H1 (cell line): ENCODE measurements at regions not wholly inside any gene's neighbourhood (a gene's known extent, or its start where the extent isn't known, plus 50 kb on each side); places are given as distances from the start of the nearest gene placed in this dataset.

Experiments
- CTCF ChIA-PET: fragments of 300-600 bp; sonication (Branson Sonifier 250); formaldehyde crosslinking; loops from one replicate; lab custom pipeline; 2021; ENCODE audit not compliant: partially characterized antibody; lab: Charles Lee
- POLR2A ChIA-PET: fragments of 300-600 bp; sonication (Branson Sonifier 250); formaldehyde crosslinking; loops from one replicate; lab custom pipeline; 2021; ENCODE audit warnings: inconsistent platforms; ENCODE audit not compliant: partially characterized antibody; lab: Charles Lee
- DNase-seq, 2 experiments: peaks; one replicate each; pipeline versions ENCODE4 v3.0.0 to v3.0.0-alpha.2; 2010 to 2022; ENCODE audit warnings: low spot score in 2 of 2, low read depth in 1 of 2, mixed read lengths in 1 of 2
- FAIRE-seq: peaks from 2 replicates; lab custom pipeline; 2011; peaks lifted over from hg19 to GRCh38; lab: Jason Lieb, UNC
- H2AFZ ChIP-seq: 2 replicates; pipeline ENCODE4 v1.8.1; 2012; ENCODE audit warnings: low read length, inconsistent platforms
- H2AK5ac ChIP-seq: 2 replicates; pipeline ENCODE4 v1.6.1; 2013; ENCODE audit warnings: low read depth, low read length
- H2BK120ac ChIP-seq: replicated peaks from 2 replicates; pipeline ENCODE3; 2013; ENCODE audit warnings: low read depth, low read length, inconsistent platforms
- H2BK12ac ChIP-seq: 2 replicates; pipeline ENCODE4 v1.6.1; 2013; ENCODE audit warnings: low read depth, low read length
- H2BK15ac ChIP-seq: 2 replicates; pipeline ENCODE4 v1.6.1; 2013; ENCODE audit warnings: low read length
- H2BK20ac ChIP-seq: 2 replicates; pipeline ENCODE4 v1.6.1; 2013; ENCODE audit warnings: low read length
- H2BK5ac ChIP-seq: 2 replicates; pipeline ENCODE4 v1.6.1; 2013; ENCODE audit warnings: low read depth, low read length
- H3K14ac ChIP-seq: 2 replicates; pipeline ENCODE4 v1.6.1; 2013; ENCODE audit warnings: inconsistent platforms; ENCODE audit not compliant: insufficient read length
- H3K18ac ChIP-seq: 2 replicates; pipeline ENCODE4 v1.6.1; 2013; ENCODE audit warnings: low read length; ENCODE audit errors: extremely low read depth
- H3K23ac ChIP-seq: 2 replicates; pipeline ENCODE4 v1.6.1; 2013; ENCODE audit warnings: inconsistent platforms; ENCODE audit not compliant: insufficient read length
- H3K23me2 ChIP-seq: 2 replicates; pipeline ENCODE4 v1.6.1; 2013; ENCODE audit warnings: low read depth, low read length
- H3K27ac ChIP-seq: 2 replicates; pipeline ENCODE4 v1.6.1; 2011; ENCODE audit warnings: low read depth, low read length, inconsistent platforms
- H3K27me3 ChIP-seq, 4 experiments: replicated peaks in 1 of 4; 1 replicate in 1 of 4; 2 replicates in 3 of 4; pipeline versions ENCODE4 v1.6.1 to v1.8.1; 2011 to 2013; ENCODE audit warnings: low read length in 3 of 4, mild to moderate bottlenecking in 3 of 4, inconsistent platforms in 2 of 4, mixed read lengths in 2 of 4, moderate library complexity in 1 of 4; ENCODE audit not compliant: control insufficient read depth in 3 of 4, insufficient read depth in 3 of 4; ENCODE audit errors: extremely low read depth in 1 of 4
- H3K36me3 ChIP-seq, 4 experiments: 2 replicates each; pipeline versions ENCODE4 v1.6.1 to v1.8.1; 2011 to 2013; ENCODE audit warnings: mild to moderate bottlenecking in 4 of 4, low read length in 3 of 4, moderate library complexity in 2 of 4, control low read depth in 1 of 4, inconsistent platforms in 1 of 4; ENCODE audit not compliant: insufficient read depth in 4 of 4, control insufficient read depth in 2 of 4
- H3K4ac ChIP-seq: replicated peaks from 2 replicates; pipeline ENCODE3; 2013; ENCODE audit warnings: low read length, low read depth, mixed read lengths, inconsistent platforms; ENCODE audit not compliant: insufficient read length
- H3K4me1 ChIP-seq, 4 experiments: replicated peaks in 1 of 4; 1 replicate in 1 of 4; 2 replicates in 3 of 4; pipeline versions ENCODE4 v1.6.1 to v1.8.1; 2011 to 2013; ENCODE audit warnings: low read length in 3 of 4, inconsistent platforms in 2 of 4, mixed read lengths in 1 of 4; ENCODE audit not compliant: insufficient read depth in 4 of 4, control insufficient read depth in 3 of 4
- H3K4me2 ChIP-seq, 2 experiments: 2 replicates each; pipeline versions ENCODE4 v1.6.1 to v1.8.1; 2011 to 2013; ENCODE audit warnings: low read depth in 2 of 2, low read length in 2 of 2, control low read depth in 1 of 2, inconsistent platforms in 1 of 2, mild to moderate bottlenecking in 1 of 2; ENCODE audit not compliant: insufficient read depth in 1 of 2
- H3K4me3 ChIP-seq, 4 experiments: fragments of 200-600, 300-600 bp in 1 of 4; sonication (generic), shearing (Covaris generic), sonication (Bioruptor Twin) in 1 of 4; 2 replicates each; pipeline versions ENCODE4 v1.5.1 to v1.8.1; 2011 to 2016; ENCODE audit warnings: low read length in 4 of 4, low read depth in 3 of 4, control low read depth in 2 of 4, inconsistent platforms in 2 of 4, mild to moderate bottlenecking in 2 of 4, mixed read lengths in 1 of 4, moderate library complexity in 1 of 4; ENCODE audit not compliant: insufficient read depth in 2 of 4; ENCODE audit errors: extremely low read depth in 1 of 4
- H3K56ac ChIP-seq: replicated peaks from 2 replicates; pipeline ENCODE3; 2013; ENCODE audit warnings: low read depth, mild to moderate bottlenecking, mixed read lengths, low read length, inconsistent platforms; ENCODE audit not compliant: insufficient read length
- H3K79me1 ChIP-seq: 2 replicates; pipeline ENCODE4 v1.6.1; 2013; ENCODE audit warnings: low read depth, low read length, control low read depth
- H3K79me2 ChIP-seq, 2 experiments: 2 replicates each; pipeline versions ENCODE4 v1.6.1 to v1.8.1; 2012 to 2013; ENCODE audit warnings: low read length in 2 of 2, mild to moderate bottlenecking in 2 of 2, inconsistent platforms in 1 of 2; ENCODE audit not compliant: insufficient read depth in 2 of 2, control insufficient read depth in 1 of 2
- H3K9ac ChIP-seq, 4 experiments: replicated peaks in 1 of 4; 1 replicate in 1 of 4; 2 replicates in 3 of 4; pipeline versions ENCODE4 v1.6.1 to v1.8.1; 2011 to 2013; ENCODE audit warnings: low read depth in 3 of 4, low read length in 3 of 4, control low read depth in 2 of 4, mild to moderate bottlenecking in 2 of 4, moderate library complexity in 2 of 4, inconsistent platforms in 1 of 4; ENCODE audit errors: extremely low read depth in 1 of 4
- H3K9me3 ChIP-seq, 2 experiments: 2 replicates each; pipeline versions ENCODE4 v1.6.1 to v1.8.1; 2012 to 2013; ENCODE audit warnings: mild to moderate bottlenecking in 2 of 2, moderate library complexity in 2 of 2, control low read depth in 1 of 2, inconsistent platforms in 1 of 2, low read depth in 1 of 2, low read length in 1 of 2, mixed read lengths in 1 of 2; ENCODE audit not compliant: insufficient read depth in 2 of 2
- H4K20me1 ChIP-seq, 2 experiments: replicated peaks in 1 of 2; 2 replicates each; pipeline versions ENCODE3 to v1.8.1; 2011 to 2013; ENCODE audit warnings: inconsistent platforms in 2 of 2, low read length in 2 of 2, mild to moderate bottlenecking in 1 of 2; ENCODE audit not compliant: insufficient read depth in 2 of 2, control insufficient read depth in 1 of 2
- H4K5ac ChIP-seq: 2 replicates; pipeline ENCODE4 v1.6.1; 2013; ENCODE audit warnings: low read length, low read depth, mixed read lengths, inconsistent platforms; ENCODE audit not compliant: insufficient read length
- H4K8ac ChIP-seq: 2 replicates; pipeline ENCODE4 v1.8.0; 2013; ENCODE audit warnings: mild to moderate bottlenecking, moderate library complexity, low read length, inconsistent platforms; ENCODE audit not compliant: insufficient read depth; ENCODE audit errors: extremely low read depth
- H4K91ac ChIP-seq: replicated peaks from 2 replicates; pipeline ENCODE3; 2013; ENCODE audit warnings: low read length, mixed read lengths, inconsistent platforms; ENCODE audit not compliant: insufficient read length
- ASH2L ChIP-seq: fragments of 200-600, 300-600 bp; sonication (generic); IDR thresholded peaks from one replicate; pipeline ENCODE4 v1.7.1; 2017; ENCODE audit warnings: low read length
- FOSL1 ChIP-seq: IDR thresholded peaks from 2 replicates; pipeline ENCODE4 v1.6.1; 2011; ENCODE audit warnings: mild to moderate bottlenecking, low read depth, low read length, moderate library complexity; ENCODE audit not compliant: insufficient read depth
- JUND ChIP-seq: IDR thresholded peaks from 2 replicates; pipeline ENCODE4 v1.6.1; 2011; ENCODE audit warnings: mild to moderate bottlenecking, improper control_type of control experiment, low read length
- POU5F1 ChIP-seq: IDR thresholded peaks from 2 replicates; pipeline ENCODE4 v1.6.1; 2011; ENCODE audit warnings: low read depth, mild to moderate bottlenecking, low read length, moderate library complexity
- RFX5 ChIP-seq: IDR thresholded peaks from 2 replicates; pipeline ENCODE4 v1.6.1; 2011; ENCODE audit warnings: low read depth, low read length, improper control_type of control experiment, borderline replicate concordance
- SAP30 ChIP-seq: fragments of 300-600 bp; sonication (generic); IDR thresholded peaks from 2 replicates; pipeline ENCODE4 v1.7.1; 2012; ENCODE audit warnings: low read length, moderate library complexity, mild to moderate bottlenecking, inconsistent platforms; ENCODE audit not compliant: insufficient read depth, insufficient replicate concordance
- TAF7 ChIP-seq: optimal IDR thresholded peaks from 2 replicates; pipeline ENCODE3; 2011; ENCODE audit warnings: low read depth, mild to moderate bottlenecking, inconsistent platforms, low read length, moderate library complexity, borderline replicate concordance
- TEAD4 ChIP-seq: IDR thresholded peaks from 2 replicates; pipeline ENCODE4 v1.6.1; 2012; ENCODE audit warnings: low read depth, low read length, inconsistent platforms, mixed read lengths
- TF ChIP-seq, protein P1 (sequence below): IDR thresholded peaks from 2 replicates; pipeline ENCODE4 v1.6.1; 2011; ENCODE audit warnings: low read length, improper control_type of control experiment
- TF ChIP-seq, protein P2 (sequence below): IDR thresholded peaks from 2 replicates; pipeline ENCODE4 v1.6.1; 2012; ENCODE audit warnings: inconsistent platforms

- no peaks in the 10 kb centered on the region for H4K20me1 ChIP-seq
- no peak overlapping the region for H4K8ac ChIP-seq
- POLR2A ChIA-PET, result no interaction called here
- H3K36me3 ChIP-seq, result no peaks in the 10 kb centered on the region
- H2BK15ac ChIP-seq, result no peak overlapping the region
- no peak overlapping the region for H2BK120ac ChIP-seq
- no peak overlapping the region for H4K5ac ChIP-seq
- no peaks in the 10 kb centered on the region for H3K79me2 ChIP-seq
- no peak overlapping the region for H3K9ac ChIP-seq
- H3K79me1 ChIP-seq, result no peaks in the 10 kb centered on the region
- no peak overlapping the region for H4K91ac ChIP-seq
- no peak overlapping the region for H2BK20ac ChIP-seq
- H3K27ac ChIP-seq, result no peak overlapping the region
- DNase-seq, result no peak
- H3K4me3 ChIP-seq, result no peak overlapping the region
- TF ChIP-seq SAP30 (no peak), FOSL1 (no peak), TAF7 (no peak), RFX5 (no peak), JUND (no peak), POU5F1 (no peak), TEAD4 (no peak), ASH2L (no peak)
- TF ChIP-seq, protein P1, sequence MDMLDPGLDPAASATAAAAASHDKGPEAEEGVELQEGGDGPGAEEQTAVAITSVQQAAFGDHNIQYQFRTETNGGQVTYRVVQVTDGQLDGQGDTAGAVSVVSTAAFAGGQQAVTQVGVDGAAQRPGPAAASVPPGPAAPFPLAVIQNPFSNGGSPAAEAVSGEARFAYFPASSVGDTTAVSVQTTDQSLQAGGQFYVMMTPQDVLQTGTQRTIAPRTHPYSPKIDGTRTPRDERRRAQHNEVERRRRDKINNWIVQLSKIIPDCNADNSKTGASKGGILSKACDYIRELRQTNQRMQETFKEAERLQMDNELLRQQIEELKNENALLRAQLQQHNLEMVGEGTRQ, result no peak
- TF ChIP-seq, protein P2, sequence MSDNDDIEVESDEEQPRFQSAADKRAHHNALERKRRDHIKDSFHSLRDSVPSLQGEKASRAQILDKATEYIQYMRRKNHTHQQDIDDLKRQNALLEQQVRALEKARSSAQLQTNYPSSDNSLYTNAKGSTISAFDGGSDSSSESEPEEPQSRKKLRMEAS, result no peak
- TF ChIP-seq, all 59 proteins: peak for 0
- Histone ChIP-seq H3K27me3 (no peaks in the 10 kb centered on the region), H2AK5ac (no peak overlapping the region), H3K4me2 (no peak overlapping the region), H3K14ac (no peak overlapping the region), H3K23ac (no peak overlapping the region), H3K23me2 (no peaks in the 10 kb centered on the region), H2BK5ac (no peak overlapping the region), H3K4me1 (no peaks in the 10 kb centered on the region), H2AFZ (no peak overlapping the region), H2BK12ac (no peak overlapping the region), H3K56ac (no peak overlapping the region), H3K4ac (no peak overlapping the region), H3K9me3 (no peaks in the 10 kb centered on the region), H3K18ac (no peak overlapping the region)
- CTCF ChIA-PET, result no interaction called here
- FAIRE-seq, result no peak
These were observed 494.0 kb upstream of the POT1 start for GRCh38 chr7:125423458-125424155.
